Caki2 (cell line): ENCODE measurements at regions not wholly inside any gene's neighbourhood (a gene's known extent, or its start where the extent isn't known, plus 50 kb on each side); places are given as distances from the start of the nearest gene placed in this dataset.
A peak's percentile ranks its signal among the peaks of the same experiment; 100 is the strongest.

ENCODE experiments used
- DNase-seq: peaks from one replicate; pipeline ENCODE4 v3.0.0-alpha.2; 2015; ENCODE audit warnings: low read depth
- in situ Hi-C: cut with HindIII; loops from 2 replicates; pipeline ENCODE4 v1.10.0; 2016; ENCODE audit warnings: low sequenced_read_pairs, low pct_unique_long_range_greater_than_20kb, mixed read lengths

GRCh38 chr10:78950656-78951587 lies 117.8 kb upstream of the ZMIZ1 start:
- in situ Hi-C loops, result no loop called here
- no peak for DNase-seq

- peak; percentile 34 for DNase-seq
- in situ Hi-C loops, result no loop called here
Measured at GRCh38 chr10:78952030-78952429, 116.7 kb upstream of the ZMIZ1 start.

- in situ Hi-C loops, result no loop called here
- no peak for DNase-seq
Measured at GRCh38 chr10:78952686-78953085, 116.1 kb upstream of the ZMIZ1 start.

GRCh38 chr10:78953113-78953798 lies 115.5 kb upstream of the ZMIZ1 start:
- DNase-seq, result no peak
- in situ Hi-C loops, result no loop called here

DNA sequence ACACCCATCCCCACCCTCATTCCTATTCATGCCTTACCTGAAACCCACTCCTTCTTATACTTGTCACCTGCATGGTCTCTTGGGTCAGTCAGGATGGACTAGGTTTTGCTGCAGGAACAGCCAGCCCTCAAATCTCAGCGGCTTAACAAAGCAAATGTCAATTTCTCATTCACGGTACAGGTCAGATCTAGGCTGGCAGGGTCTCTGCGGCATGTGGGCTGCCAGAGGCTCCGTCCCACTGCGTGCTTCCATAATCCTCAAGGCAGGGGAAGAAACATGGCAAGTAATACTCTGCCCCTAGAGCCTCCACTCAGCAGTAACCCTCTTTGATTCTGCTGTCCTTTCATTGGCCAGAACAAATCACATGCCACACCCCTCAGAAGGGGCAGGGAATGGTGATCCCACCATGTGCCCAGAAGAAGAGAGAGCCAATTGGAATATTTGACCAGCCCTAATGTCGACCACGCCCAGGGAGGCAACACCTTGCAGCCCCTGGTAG lies 114.9 kb upstream of the ZMIZ1 start:
- no peak for DNase-seq
- in situ Hi-C loops, result no loop called here

GRCh38 chr10:78954689-78955088 lies 114.1 kb upstream of the ZMIZ1 start:
- DNase-seq, result no peak
- in situ Hi-C loops, result no loop called here

GRCh38 chr10:78955206-78955605 lies 113.6 kb upstream of the ZMIZ1 start:
- in situ Hi-C loops, result no loop called here
- DNase-seq, result no peak

- in situ Hi-C loops, result no loop called here
- DNase-seq, result no peak
Measured at GRCh38 chr10:78956391-78956790, 112.4 kb upstream of the ZMIZ1 start.

DNA sequence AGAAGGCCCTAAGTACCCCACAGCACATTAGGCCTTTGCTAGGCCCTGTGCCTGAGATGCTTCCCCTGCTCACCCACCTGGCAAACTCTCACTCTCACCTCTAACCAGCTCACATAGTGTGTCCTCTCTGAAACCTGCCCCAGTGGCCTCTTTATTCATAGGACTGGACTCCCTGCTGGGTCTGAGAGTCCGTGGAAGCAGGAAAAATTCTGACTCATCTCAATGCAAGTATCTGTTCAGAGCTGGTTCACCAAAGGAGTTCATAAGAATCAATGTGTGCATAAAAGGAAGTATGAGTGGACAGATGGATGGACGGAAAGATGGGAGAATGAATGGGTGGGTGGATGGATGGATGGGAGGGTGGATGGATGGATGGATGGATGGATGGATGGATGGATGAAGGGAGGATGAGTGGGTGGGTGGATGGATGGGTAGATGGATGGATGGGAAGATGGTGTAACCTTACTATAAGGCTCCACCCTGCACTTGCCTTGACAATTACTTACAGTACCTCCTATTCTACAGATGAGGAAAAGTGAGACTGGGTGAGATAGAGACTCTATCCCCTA lies 111.2 kb upstream of the ZMIZ1 start:
- no peak for DNase-seq

DNA sequence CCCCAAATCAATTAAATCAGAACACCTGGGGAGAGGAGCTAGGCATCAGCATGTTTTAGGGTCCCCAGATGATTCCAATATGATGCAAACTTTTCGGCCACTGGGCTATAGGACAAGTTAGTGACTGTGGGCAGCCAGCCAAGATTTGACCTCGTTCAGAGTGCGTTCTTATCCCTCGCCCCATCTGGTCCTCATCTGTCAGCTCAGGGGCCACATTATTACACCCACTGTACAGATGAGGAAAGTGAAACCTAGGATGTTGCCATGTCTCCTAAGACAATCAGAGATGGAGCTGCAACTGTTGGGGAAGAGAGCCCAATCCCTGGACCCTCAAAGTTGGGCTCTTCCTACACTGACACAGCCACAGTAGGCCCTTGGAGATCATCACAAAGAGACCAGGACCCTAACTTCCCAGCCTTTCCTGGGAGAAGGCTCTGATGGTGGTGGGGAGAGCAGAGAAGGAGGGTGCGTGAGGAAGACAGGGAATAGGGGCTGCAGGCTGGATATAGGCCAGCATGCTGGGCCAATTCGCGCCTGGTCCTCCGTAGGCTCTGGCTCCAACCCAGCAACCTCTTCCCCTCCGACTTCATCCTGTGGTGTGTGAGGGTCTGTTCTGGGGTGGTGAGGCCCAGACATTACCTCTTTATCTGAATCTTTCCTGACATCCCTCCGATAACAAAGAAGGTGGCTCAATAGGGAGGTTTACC lies 109.4 kb upstream of the ZMIZ1 start:
- in situ Hi-C loops, result no loop called here
- DNase-seq, result no peak

More for the DNA sequence above, 111.2 kb upstream of the ZMIZ1 start:
- in situ Hi-C loops, result no loop called here

DNA sequence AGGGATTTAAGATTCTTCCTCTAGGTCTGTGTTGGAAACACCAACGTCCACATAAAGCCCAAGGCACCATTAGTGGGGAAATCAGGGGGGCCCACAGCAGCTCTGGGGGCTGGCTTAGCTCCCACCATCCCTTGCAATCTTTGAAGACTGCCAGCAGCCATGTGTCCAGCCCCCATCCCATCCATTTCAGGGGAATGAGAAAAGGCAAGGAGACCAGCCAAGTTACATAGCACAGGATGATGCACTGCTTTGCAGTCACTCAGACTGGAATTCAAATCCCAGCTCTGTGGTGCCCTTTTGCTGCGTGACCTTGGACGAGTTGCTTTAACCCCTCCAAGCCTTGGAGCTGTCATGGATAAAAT lies 108.9 kb upstream of the ZMIZ1 start:
- DNase-seq, result no peak
- in situ Hi-C loops, result no loop called here

- no peak for DNase-seq
Measured at GRCh38 chr10:78960316-78960800, 108.4 kb upstream of the ZMIZ1 start.

GRCh38 chr10:78961760-78962159 lies 107.0 kb upstream of the ZMIZ1 start:
- in situ Hi-C loops, result no loop called here
- DNase-seq, result no peak

More at GRCh38 chr10:78960316-78960800, 108.4 kb upstream of the ZMIZ1 start:
- in situ Hi-C loops, result no loop called here

- in situ Hi-C loops, result no loop called here
- DNase-seq, result no peak
Measured at GRCh38 chr10:78963074-78964034, 105.4 kb upstream of the ZMIZ1 start.

DNA sequence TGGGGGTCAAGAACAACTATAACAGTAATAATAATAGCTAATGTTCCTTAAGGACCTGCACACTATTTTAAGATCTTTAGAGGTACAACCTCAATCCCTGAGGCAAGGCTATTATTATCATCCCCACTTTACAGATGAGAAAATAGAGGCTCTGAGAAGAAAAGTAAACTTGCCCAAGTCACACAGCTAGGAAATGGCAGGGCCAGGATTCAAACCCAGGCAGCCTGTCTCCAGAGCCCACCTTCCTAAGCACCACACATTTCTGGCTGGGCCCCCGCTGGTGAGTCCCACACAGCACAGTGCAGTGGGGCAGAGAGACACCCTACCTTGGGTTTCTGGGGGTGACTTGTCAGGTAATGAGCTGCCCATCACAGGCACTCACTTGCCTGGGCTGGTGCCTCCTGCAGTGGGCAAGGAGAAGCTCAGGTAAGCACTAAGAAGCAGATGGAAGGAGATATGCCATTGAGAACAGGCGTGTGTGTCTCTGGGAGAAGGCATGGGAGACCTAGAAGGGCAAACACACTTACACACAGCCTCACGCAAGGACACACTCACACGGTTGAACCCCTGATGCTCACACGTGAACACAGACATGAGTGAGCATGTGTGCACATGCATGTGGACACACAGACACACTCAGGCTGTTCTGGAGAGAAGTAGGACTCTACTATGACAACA lies 104.4 kb upstream of the ZMIZ1 start:
- in situ Hi-C loops, result no loop called here
- DNase-seq, result no peak

- DNase-seq, result peak; percentile 95
- in situ Hi-C loops, result no loop called here
Measured at GRCh38 chr10:78964952-78965633, 103.7 kb upstream of the ZMIZ1 start.
